OCI-M1 (cell line): ENCODE measurements at regions not wholly inside any gene's neighbourhood (a gene's known extent, or its start where the extent isn't known, plus 50 kb on each side); places are given as distances from the start of the nearest gene placed in this dataset.

ENCODE experiments used
- DNase-seq: peaks from one replicate; lab custom pipeline; 2025; lab: John Stamatoyannopoulos, UW

GRCh38 chr15:31871166-31871886 is 159.0 kb upstream of the CHRNA7 start:
- DNase-seq: no peak

- DNase-seq: no peak
These were observed 158.4 kb upstream of the CHRNA7 start for GRCh38 chr15:31871887-31872281.

GRCh38 chr15:31887246-31887645 is 143.1 kb upstream of the CHRNA7 start:
- DNase-seq: no peak

GRCh38 chr15:31892513-31892912 is 137.8 kb upstream of the CHRNA7 start:
- no peak for DNase-seq

- DNase-seq: no peak
These were observed 136.5 kb upstream of the CHRNA7 start for GRCh38 chr15:31893780-31894179.

GRCh38 chr15:31897746-31898145 is 132.6 kb upstream of the CHRNA7 start:
- no peak for DNase-seq

- DNase-seq: no peak
These were observed 128.8 kb upstream of the CHRNA7 start for GRCh38 chr15:31901501-31901900.

- DNase-seq: no peak
These were observed 125.3 kb upstream of the CHRNA7 start for GRCh38 chr15:31905054-31905453.

GRCh38 chr15:31925541-31925940 is 104.8 kb upstream of the CHRNA7 start:
- no peak for DNase-seq

- DNase-seq: no peak
These were observed 99.3 kb upstream of the CHRNA7 start for GRCh38 chr15:31930967-31931366.

GRCh38 chr15:31932576-31932975 is 97.7 kb upstream of the CHRNA7 start:
- DNase-seq: no peak

- DNase-seq: no peak
These were observed 95.5 kb upstream of the CHRNA7 start for GRCh38 chr15:31934821-31935220.

- DNase-seq: no peak
These were observed 76.8 kb upstream of the CHRNA7 start for GRCh38 chr15:31953478-31953877.

- no peak for DNase-seq
These were observed 75.7 kb upstream of the CHRNA7 start for GRCh38 chr15:31954374-31955172.

- DNase-seq: no peak
These were observed 74.6 kb upstream of the CHRNA7 start for GRCh38 chr15:31955734-31956133.

- DNase-seq: no peak
These were observed 72.7 kb upstream of the CHRNA7 start for GRCh38 chr15:31957581-31957980.

GRCh38 chr15:31964586-31965307 is 65.6 kb upstream of the CHRNA7 start:
- no peak for DNase-seq

- no peak for DNase-seq
These were observed 60.3 kb upstream of the CHRNA7 start for GRCh38 chr15:31970007-31970406.

- no peak for DNase-seq
These were observed 57.1 kb upstream of the CHRNA7 start for GRCh38 chr15:31973197-31973596.

- DNase-seq: no peak
These were observed 56.0 kb upstream of the CHRNA7 start for GRCh38 chr15:31974154-31974794.

- peak; percentile 50 for DNase-seq
These were observed 55.2 kb upstream of the CHRNA7 start for GRCh38 chr15:31974855-31975829.
